HG02943 (cell line): ENCODE measurements at regions not wholly inside any gene's neighbourhood (a gene's known extent, or its start where the extent isn't known, plus 50 kb on each side); places are given as distances from the start of the nearest gene placed in this dataset.

Experiments used
- ATAC-seq: cut with Tn5 transposase; IDR thresholded peaks from one replicate; pipeline ENCODE4 v1.9.1; 2021; ENCODE audit warnings: mild to moderate bottlenecking, low read depth, moderate library complexity; ENCODE audit not compliant: unreplicated experiment

GRCh38 chr2:19238440-19239060 is 119.9 kb downstream of the OSR1 start:
- no peak for ATAC-seq

GRCh38 chr2:19235308-19235707 is 123.1 kb downstream of the OSR1 start:
- no peak for ATAC-seq

- no peak for ATAC-seq
Observed at GRCh38 chr2:19232312-19232711, 126.1 kb downstream of the OSR1 start.

- ATAC-seq, result no peak
Observed at GRCh38 chr2:19231625-19232024, 126.8 kb downstream of the OSR1 start.

GRCh38 chr2:19230626-19231025 is 127.8 kb downstream of the OSR1 start:
- ATAC-seq, result no peak

GRCh38 chr2:19228715-19229114 is 129.7 kb downstream of the OSR1 start:
- ATAC-seq, result no peak

- ATAC-seq, result no peak
Observed at GRCh38 chr2:19228181-19228593, 130.2 kb downstream of the OSR1 start.

- no peak for ATAC-seq
Observed at GRCh38 chr2:19226871-19227270, 131.6 kb downstream of the OSR1 start.

GRCh38 chr2:19226386-19226785 is 132.0 kb downstream of the OSR1 start:
- ATAC-seq, result no peak

- ATAC-seq, result no peak
Observed at GRCh38 chr2:19225931-19226330, 132.5 kb downstream of the OSR1 start.

GRCh38 chr2:19225126-19225525 is 133.3 kb downstream of the OSR1 start:
- no peak for ATAC-seq

- ATAC-seq, result no peak
Observed at GRCh38 chr2:19224486-19224885, 133.9 kb downstream of the OSR1 start.

- ATAC-seq, result no peak
Observed at GRCh38 chr2:19224011-19224410, 134.4 kb downstream of the OSR1 start.

GRCh38 chr2:19219060-19219459 is 139.4 kb downstream of the OSR1 start:
- ATAC-seq, result no peak

GRCh38 chr2:19218166-19218565 is 140.3 kb downstream of the OSR1 start:
- no peak for ATAC-seq

- no peak for ATAC-seq
Observed at GRCh38 chr2:19216676-19217602, 141.5 kb downstream of the OSR1 start.

GRCh38 chr2:19216238-19216637 is 142.2 kb downstream of the OSR1 start:
- ATAC-seq, result no peak

GRCh38 chr2:19214682-19215391 is 143.6 kb downstream of the OSR1 start:
- no peak for ATAC-seq

GRCh38 chr2:19209575-19210341 is 148.7 kb downstream of the OSR1 start:
- no peak for ATAC-seq

- no peak for ATAC-seq
Observed at GRCh38 chr2:19208479-19209199, 149.8 kb downstream of the OSR1 start.
